ENCODE measurements at regions not wholly inside any gene's neighbourhood (a gene's known extent, or its start where the extent isn't known, plus 50 kb on each side); places are given as distances from the start of the nearest gene placed in this dataset.
A peak's percentile ranks its signal among the peaks of the same experiment; 100 is the strongest.

DNA sequence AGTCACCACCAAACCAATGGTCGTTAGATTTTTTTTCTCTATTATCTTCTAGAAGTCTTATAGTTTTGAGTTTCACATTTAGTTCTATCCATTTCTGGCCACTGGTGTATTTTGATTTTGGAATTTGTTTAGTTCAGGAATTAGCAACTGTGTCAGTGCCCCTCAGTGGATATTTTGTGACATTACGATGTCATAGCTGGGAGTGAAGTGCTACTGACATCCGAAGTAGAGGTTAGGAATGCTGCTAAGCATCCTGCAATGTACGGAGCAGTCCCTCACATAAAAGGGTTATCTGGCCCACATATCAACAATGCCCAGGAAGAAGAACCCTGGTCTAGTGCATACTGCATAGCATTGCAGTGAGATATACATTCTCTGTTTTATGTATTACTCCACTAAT is 157.4 kb upstream of the RGPD4 start:
- no peaks in the 10 kb centered on the region for H3K36me3 Mint-ChIP-seq (ENCODE audit: low read depth)
- peaks cover 13% of the 10 kb centered on the region for H3K9me3 Mint-ChIP-seq
- H3K27me3 Mint-ChIP-seq, result no peaks in the 10 kb centered on the region
- DNase-seq, result no peak
- no peak for ATAC-seq
- no peaks in the 10 kb centered on the region for H3K4me1 Mint-ChIP-seq
- H3K27ac Mint-ChIP-seq, result no peak overlapping the region
- no peak overlapping the region for H3K4me3 Mint-ChIP-seq

- H3K9me3 Mint-ChIP-seq, result peaks cover 4% of the 10 kb centered on the region
- H3K36me3 Mint-ChIP-seq (ENCODE audit: low read depth), result no peaks in the 10 kb centered on the region
- H3K27me3 Mint-ChIP-seq, result no peaks in the 10 kb centered on the region
- DNase-seq, result no peak
- no peak for ATAC-seq
- no peak overlapping the region for H3K27ac Mint-ChIP-seq
- H3K4me1 Mint-ChIP-seq, result no peaks in the 10 kb centered on the region
- H3K4me3 Mint-ChIP-seq, result no peak overlapping the region
Measured at GRCh38 chr2:107681936-107682335, 144.8 kb upstream of the RGPD4 start.

DNA sequence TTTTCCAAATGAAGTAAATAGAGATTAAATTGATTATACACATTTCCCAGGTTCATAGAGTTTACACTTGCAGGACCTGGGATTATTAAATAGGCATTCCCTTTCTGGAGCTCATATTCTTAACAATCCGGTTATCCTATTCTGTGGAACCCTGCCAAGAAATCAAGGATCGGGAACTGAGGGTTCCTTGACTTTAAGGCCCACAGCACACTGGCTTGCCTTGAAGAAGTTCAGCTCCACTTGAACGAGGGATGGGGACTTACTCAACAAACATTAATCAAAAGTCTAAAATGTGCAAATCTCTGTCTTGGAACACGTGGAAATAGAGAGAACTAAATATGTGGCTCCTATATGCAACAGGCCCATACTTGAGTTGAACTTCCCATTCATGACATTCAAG is 142.3 kb upstream of the RGPD4 start:
- H3K4me1 Mint-ChIP-seq, result no peaks in the 10 kb centered on the region
- DNase-seq (no peak), ATAC-seq (no peak)
- no peak overlapping the region for H3K4me3 Mint-ChIP-seq
- H3K27ac Mint-ChIP-seq, result no peak overlapping the region
- peaks cover 4% of the 10 kb centered on the region for H3K9me3 Mint-ChIP-seq
- no peaks in the 10 kb centered on the region for H3K27me3 Mint-ChIP-seq
- H3K36me3 Mint-ChIP-seq (ENCODE audit: low read depth), result no peaks in the 10 kb centered on the region

DNA sequence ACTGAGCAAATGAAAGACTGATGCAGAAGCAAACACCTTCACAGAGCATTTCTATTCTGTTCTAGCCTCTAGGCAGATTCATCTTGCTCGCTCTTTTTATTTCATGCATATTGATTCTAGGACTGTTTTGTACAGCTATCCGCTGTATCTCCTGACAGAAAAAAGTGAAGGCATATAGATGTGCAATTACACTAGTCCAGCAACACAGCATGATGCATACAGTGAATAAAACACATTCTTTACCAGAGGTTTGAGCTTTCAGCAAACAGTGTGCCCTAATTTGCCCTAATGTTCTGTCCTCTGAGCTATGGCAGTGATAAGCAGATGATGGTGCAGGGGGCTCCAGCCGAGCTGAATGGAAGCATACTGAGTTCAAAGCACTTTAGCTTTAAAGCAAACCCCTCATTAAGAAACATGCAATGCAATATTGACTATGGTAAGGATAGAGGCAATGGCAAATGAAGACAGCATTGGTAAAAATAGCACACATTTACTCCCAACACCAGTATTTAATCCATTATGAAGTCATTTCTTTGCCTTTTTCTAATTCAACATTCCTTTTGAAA is 141.2 kb upstream of the RGPD4 start:
- Mint-ChIP-seq H3K9me3 (no peaks in the 10 kb centered on the region), H3K27me3 (no peaks in the 10 kb centered on the region), H3K36me3 (ENCODE audit: low read depth) (no peaks in the 10 kb centered on the region), H3K4me1 (no peaks in the 10 kb centered on the region), H3K27ac (no peak overlapping the region), H3K4me3 (no peak overlapping the region)
- DNase-seq (no peak), ATAC-seq (no peak)

DNA sequence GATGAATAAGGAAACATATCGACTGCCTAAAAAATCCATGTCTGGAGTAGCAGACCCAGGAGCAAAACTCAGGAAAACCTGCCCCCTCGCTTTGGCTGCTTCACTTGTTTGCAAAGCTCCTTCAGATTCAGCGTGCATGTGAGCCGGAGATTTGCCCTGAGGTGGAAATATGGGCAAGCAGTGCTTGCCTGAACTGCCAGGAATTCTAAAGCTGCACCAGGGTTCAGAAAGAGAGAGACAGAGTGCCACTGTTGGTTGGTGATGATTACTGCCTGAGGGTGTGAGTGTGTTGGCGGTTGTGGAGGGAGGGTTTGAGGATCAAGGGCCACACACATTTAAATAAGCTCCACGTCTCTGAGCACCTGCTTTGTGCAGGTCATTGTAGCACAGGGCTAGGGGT is 139.6 kb upstream of the RGPD4 start:
- H3K27ac Mint-ChIP-seq, result no peak overlapping the region
- no peak overlapping the region for H3K4me3 Mint-ChIP-seq
- no peaks in the 10 kb centered on the region for H3K9me3 Mint-ChIP-seq
- no peaks in the 10 kb centered on the region for H3K36me3 Mint-ChIP-seq (ENCODE audit: low read depth)
- DNase-seq (no peak), ATAC-seq (no peak)
- no peaks in the 10 kb centered on the region for H3K4me1 Mint-ChIP-seq
- H3K27me3 Mint-ChIP-seq, result no peaks in the 10 kb centered on the region

DNA sequence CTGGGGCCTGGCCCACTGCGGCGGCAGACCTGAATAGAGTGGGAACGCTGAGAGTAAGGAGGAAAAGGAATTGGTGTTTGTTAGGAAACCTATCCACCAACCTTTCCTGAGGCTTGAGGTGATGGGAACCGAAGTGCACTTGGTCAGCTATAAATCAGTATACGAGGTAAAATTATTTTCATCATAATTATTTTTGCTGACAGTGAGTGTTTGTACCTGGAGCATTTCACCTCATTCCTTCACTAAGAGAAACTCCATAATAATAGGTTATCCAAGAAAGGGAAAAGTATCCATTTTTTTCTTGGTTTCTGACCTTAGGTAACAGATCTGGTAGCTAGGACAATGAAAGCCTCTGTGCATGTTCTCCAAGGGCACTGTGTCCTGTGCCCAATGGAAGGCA is 138.6 kb upstream of the RGPD4 start:
- H3K9me3 Mint-ChIP-seq, result no peaks in the 10 kb centered on the region
- no peaks in the 10 kb centered on the region for H3K36me3 Mint-ChIP-seq (ENCODE audit: low read depth)
- no peak for ATAC-seq
- H3K4me3 Mint-ChIP-seq, result no peak overlapping the region
- DNase-seq, result no peak
- H3K27me3 Mint-ChIP-seq, result no peaks in the 10 kb centered on the region
- no peaks in the 10 kb centered on the region for H3K4me1 Mint-ChIP-seq
- H3K27ac Mint-ChIP-seq, result no peak overlapping the region

GRCh38 chr2:107693604-107694003 is 133.1 kb upstream of the RGPD4 start:
- no peaks in the 10 kb centered on the region for H3K9me3 Mint-ChIP-seq
- H3K4me3 Mint-ChIP-seq, result no peak overlapping the region
- H3K27ac Mint-ChIP-seq, result no peak overlapping the region
- DNase-seq (no peak), ATAC-seq (no peak)
- no peaks in the 10 kb centered on the region for H3K27me3 Mint-ChIP-seq
- H3K4me1 Mint-ChIP-seq, result no peaks in the 10 kb centered on the region
- no peaks in the 10 kb centered on the region for H3K36me3 Mint-ChIP-seq (ENCODE audit: low read depth)

- H3K4me3 Mint-ChIP-seq, result no peak overlapping the region
- ATAC-seq (no peak), DNase-seq (no peak)
- H3K4me1 Mint-ChIP-seq, result no peaks in the 10 kb centered on the region
- no peaks in the 10 kb centered on the region for H3K36me3 Mint-ChIP-seq (ENCODE audit: low read depth)
- H3K9me3 Mint-ChIP-seq, result no peaks in the 10 kb centered on the region
- no peaks in the 10 kb centered on the region for H3K27me3 Mint-ChIP-seq
- H3K27ac Mint-ChIP-seq, result no peak overlapping the region
Measured at GRCh38 chr2:107694667-107695066, 132.0 kb upstream of the RGPD4 start.

GRCh38 chr2:107697385-107697784 is 129.3 kb upstream of the RGPD4 start:
- Mint-ChIP-seq H3K4me1 (no peaks in the 10 kb centered on the region), H3K36me3 (ENCODE audit: low read depth) (no peaks in the 10 kb centered on the region), H3K9me3 (no peaks in the 10 kb centered on the region), H3K27me3 (no peaks in the 10 kb centered on the region), H3K27ac (no peak overlapping the region), H3K4me3 (no peak overlapping the region)
- DNase-seq, result no peak
- no peak for ATAC-seq

DNA sequence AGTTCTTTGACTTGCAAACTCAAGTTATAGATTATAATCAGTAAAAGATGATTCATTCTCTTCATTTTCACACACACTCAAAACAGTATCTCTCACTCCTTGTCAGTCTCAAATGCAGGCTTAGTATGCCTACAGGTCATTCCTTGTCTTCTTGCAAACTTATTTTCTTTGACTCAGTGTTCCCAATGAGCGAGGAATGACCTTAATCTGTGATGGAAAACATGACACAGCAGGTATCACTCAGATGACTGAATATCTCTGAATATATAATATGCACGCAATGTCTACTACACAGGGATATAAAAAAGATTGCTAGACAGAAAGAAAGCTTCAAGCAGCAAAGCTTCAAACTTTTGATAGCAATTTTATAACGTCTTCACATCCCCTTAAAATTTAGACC is 127.8 kb upstream of the RGPD4 start:
- no peaks in the 10 kb centered on the region for H3K4me1 Mint-ChIP-seq
- DNase-seq, result no peak

DNA sequence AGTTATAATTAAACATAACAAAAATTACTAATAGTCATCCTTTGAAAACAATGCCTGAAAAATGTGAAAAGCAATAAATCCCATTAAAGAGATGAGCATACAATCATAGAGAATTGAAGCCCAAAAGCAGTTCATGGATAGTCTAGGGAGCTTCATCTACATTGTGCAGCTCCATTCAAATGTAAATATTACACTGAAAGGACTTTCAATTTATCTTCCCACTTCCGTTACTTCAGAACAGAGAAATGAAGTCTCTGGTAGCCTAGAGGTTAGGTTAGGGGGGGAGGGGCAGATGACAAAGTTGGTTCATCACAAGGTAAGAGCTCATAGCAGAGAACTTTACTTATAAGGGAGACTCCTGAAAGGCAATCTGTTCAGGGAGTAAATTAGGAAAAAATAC is 126.6 kb upstream of the RGPD4 start:
- Mint-ChIP-seq H3K9me3 (no peaks in the 10 kb centered on the region), H3K36me3 (ENCODE audit: low read depth) (no peaks in the 10 kb centered on the region), H3K4me3 (no peak overlapping the region), H3K4me1 (no peaks in the 10 kb centered on the region), H3K27ac (no peak overlapping the region), H3K27me3 (no peaks in the 10 kb centered on the region)
- ATAC-seq, result no peak
- no peak for DNase-seq

More for the DNA sequence above, 127.8 kb upstream of the RGPD4 start:
- Mint-ChIP-seq H3K27ac (no peak overlapping the region), H3K4me3 (no peak overlapping the region), H3K27me3 (no peaks in the 10 kb centered on the region), H3K36me3 (ENCODE audit: low read depth) (no peaks in the 10 kb centered on the region), H3K9me3 (no peaks in the 10 kb centered on the region)
- no peak for ATAC-seq

DNA sequence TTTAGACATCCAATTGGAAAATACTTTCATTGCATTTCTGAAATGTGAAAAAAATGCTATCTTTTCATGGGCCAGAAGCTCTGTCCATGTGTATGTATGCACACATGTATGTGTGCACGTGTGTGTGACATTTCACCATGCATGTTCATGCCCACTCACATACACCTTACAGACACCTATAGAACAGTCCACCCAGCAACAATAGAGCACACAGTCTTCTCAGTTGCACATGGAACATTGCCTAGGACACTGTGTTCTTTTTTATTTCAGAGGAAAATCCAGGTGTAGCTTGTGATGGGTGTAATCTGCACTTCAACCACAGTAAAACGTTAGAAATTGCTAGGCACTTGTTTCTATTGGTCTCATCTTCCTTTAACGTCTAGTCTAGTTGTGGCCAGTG is 114.8 kb upstream of the RGPD4 start:
- H3K9me3 Mint-ChIP-seq, result peaks cover 6% of the 10 kb centered on the region
- H3K27ac Mint-ChIP-seq, result no peak overlapping the region
- H3K36me3 Mint-ChIP-seq (ENCODE audit: low read depth), result no peaks in the 10 kb centered on the region
- H3K4me1 Mint-ChIP-seq, result peaks cover 3% of the 10 kb centered on the region
- H3K27me3 Mint-ChIP-seq, result no peaks in the 10 kb centered on the region
- no peak for ATAC-seq
- no peak overlapping the region for H3K4me3 Mint-ChIP-seq
- no peak for DNase-seq

DNA sequence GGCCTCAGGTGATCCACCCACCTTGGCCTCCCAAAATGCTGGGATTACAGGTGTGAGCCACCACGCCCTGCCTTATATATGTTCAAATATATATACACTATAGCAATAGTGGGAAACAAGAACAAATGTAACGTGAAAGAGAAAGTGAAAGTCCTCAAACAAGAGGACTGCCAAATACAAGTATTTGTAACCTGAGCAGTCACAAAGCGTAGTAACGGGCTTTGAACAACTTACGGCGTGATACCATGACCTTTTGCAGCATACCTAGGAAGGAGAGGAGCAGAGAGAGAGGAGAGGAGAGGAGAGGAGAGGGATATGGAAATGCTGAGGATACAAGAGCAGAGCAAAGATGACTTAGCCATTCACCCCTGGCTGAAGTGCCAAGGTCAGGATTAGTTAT is 113.8 kb upstream of the RGPD4 start:
- peak overlapping the region; percentile 21 for H3K4me3 Mint-ChIP-seq
- no peak overlapping the region for H3K27ac Mint-ChIP-seq
- H3K9me3 Mint-ChIP-seq, result peaks cover 6% of the 10 kb centered on the region
- no peak for ATAC-seq
- no peaks in the 10 kb centered on the region for H3K36me3 Mint-ChIP-seq (ENCODE audit: low read depth)
- no peak for DNase-seq
- peaks cover 3% of the 10 kb centered on the region for H3K4me1 Mint-ChIP-seq
- no peaks in the 10 kb centered on the region for H3K27me3 Mint-ChIP-seq

- Mint-ChIP-seq H3K9me3 (no peaks in the 10 kb centered on the region), H3K27ac (no peak overlapping the region), H3K4me3 (no peak overlapping the region), H3K36me3 (ENCODE audit: low read depth) (no peaks in the 10 kb centered on the region), H3K27me3 (no peaks in the 10 kb centered on the region), H3K4me1 (peaks cover 3% of the 10 kb centered on the region)
- DNase-seq, result no peak
- ATAC-seq, result no peak
Measured at GRCh38 chr2:107717661-107718060, 109.0 kb upstream of the RGPD4 start.

DNA sequence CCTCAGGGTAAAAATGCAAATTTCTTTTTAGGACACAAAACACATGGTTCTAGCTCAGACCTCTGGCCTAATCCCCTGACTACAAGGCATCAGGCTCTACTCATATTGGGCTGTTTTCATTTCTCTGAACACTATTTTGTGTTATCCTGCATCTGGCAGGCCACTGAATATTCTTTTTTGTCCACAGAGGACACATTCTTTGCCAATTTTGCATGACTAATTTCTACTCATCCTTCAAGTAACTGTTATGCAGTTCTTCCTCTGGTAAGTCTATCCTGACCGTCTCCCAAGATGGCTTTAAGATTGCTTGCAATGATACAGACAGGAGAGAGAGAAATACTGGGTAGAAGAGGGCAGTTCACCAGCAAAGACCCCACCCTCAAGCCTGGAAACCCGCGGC is 107.6 kb upstream of the RGPD4 start:
- ATAC-seq (no peak), DNase-seq (no peak)
- Mint-ChIP-seq H3K4me1 (no peaks in the 10 kb centered on the region), H3K36me3 (ENCODE audit: low read depth) (no peaks in the 10 kb centered on the region), H3K4me3 (no peak overlapping the region), H3K27ac (no peak overlapping the region), H3K9me3 (no peaks in the 10 kb centered on the region), H3K27me3 (no peaks in the 10 kb centered on the region)

DNA sequence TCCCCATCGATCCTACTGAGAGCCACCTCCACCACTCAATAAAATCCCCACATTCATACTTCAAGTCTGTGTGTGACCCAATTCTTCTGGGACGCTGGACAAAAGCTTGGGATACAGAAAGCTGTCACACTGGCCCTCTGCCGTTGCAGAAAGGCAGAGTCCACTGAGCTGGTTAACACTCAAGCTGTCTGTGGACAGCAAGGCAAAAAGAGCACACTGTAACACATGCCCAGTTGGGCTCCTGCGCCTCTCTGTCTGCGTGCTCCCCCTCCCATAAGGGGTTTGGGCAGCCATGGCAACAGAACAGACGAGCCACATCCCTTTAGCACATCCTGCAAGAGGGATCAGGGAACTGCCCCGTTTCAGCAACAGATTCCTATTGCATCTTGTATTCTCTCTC is 106.9 kb upstream of the RGPD4 start:
- Mint-ChIP-seq H3K27ac (no peak overlapping the region), H3K36me3 (ENCODE audit: low read depth) (no peaks in the 10 kb centered on the region), H3K4me3 (no peak overlapping the region), H3K9me3 (no peaks in the 10 kb centered on the region), H3K4me1 (no peaks in the 10 kb centered on the region), H3K27me3 (no peaks in the 10 kb centered on the region)
- DNase-seq (no peak), ATAC-seq (no peak)

All from activated naive CD8-positive, alpha-beta T cell treated with anti-CD3 and anti-CD28 coated beads, Interleukin-2, amount 50 U/mL, for 24 hours (primary cell).